NOMO-1 (cell line): ENCODE measurements at regions not wholly inside any gene's neighbourhood (a gene's known extent, or its start where the extent isn't known, plus 50 kb on each side); places are given as distances from the start of the nearest gene placed in this dataset.

Experiments used
- DNase-seq, 2 experiments: peaks; one replicate each; lab custom pipeline; 2025; ENCODE audit not compliant: unreplicated experiment in 2 of 2; lab: John Stamatoyannopoulos, UW

- DNase-seq, result no peak
These were observed 524.5 kb downstream of the BRD1 start for GRCh38 chr22:49303061-49303735.

GRCh38 chr22:49302530-49302929 lies 525.1 kb downstream of the BRD1 start:
- no peak for DNase-seq

- DNase-seq, result no peak
These were observed 525.6 kb downstream of the BRD1 start for GRCh38 chr22:49302150-49302460.

GRCh38 chr22:49301398-49302149 lies 526.1 kb downstream of the BRD1 start:
- DNase-seq, result no peak

DNA sequence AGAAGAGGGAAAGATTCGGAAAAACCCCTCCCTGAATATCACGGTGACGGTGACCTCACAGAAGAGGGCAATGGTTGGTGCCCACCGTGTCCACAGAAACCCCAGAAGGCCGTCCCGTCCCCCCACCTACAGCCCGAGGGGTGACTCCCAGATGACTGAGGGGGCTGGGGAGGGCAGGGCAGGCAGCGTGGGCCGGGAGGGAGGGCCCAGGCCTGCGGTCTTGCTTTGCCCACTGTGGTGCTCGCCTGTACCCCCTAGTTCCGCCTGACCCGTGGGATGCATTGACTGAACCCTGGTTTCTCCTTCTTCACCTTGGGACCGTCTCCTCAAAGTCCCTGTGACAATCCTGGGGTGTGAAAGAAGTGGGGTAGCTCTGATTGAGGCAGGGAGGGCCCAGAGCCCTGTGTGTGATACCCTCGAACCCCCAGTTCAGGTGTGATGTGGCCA lies 526.7 kb downstream of the BRD1 start:
- no peak for DNase-seq

DNA sequence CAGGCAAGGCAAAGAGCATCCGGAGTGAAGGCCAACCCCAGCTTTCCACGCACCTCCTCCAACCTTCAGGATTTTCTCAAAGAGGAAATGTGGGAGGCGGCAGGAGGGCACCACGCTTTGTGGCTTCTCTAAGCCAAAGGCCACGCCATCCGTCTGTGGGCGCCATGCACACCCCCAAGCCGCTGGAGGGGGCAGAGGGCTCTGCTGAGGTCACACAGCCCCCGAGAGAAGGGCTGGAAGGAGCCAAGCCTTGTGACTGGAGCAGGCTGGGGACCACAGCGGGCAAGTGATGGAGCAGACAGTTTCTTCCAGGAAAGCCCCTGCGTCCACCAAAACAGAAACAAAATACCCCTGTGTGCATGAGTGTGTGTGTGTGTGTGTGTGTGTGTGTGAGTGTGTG lies 527.4 kb downstream of the BRD1 start:
- DNase-seq, result no peak

- DNase-seq, result no peak
These were observed 527.8 kb downstream of the BRD1 start for GRCh38 chr22:49299821-49300231.

- DNase-seq, result no peak
These were observed 528.6 kb downstream of the BRD1 start for GRCh38 chr22:49298834-49299750.

DNA sequence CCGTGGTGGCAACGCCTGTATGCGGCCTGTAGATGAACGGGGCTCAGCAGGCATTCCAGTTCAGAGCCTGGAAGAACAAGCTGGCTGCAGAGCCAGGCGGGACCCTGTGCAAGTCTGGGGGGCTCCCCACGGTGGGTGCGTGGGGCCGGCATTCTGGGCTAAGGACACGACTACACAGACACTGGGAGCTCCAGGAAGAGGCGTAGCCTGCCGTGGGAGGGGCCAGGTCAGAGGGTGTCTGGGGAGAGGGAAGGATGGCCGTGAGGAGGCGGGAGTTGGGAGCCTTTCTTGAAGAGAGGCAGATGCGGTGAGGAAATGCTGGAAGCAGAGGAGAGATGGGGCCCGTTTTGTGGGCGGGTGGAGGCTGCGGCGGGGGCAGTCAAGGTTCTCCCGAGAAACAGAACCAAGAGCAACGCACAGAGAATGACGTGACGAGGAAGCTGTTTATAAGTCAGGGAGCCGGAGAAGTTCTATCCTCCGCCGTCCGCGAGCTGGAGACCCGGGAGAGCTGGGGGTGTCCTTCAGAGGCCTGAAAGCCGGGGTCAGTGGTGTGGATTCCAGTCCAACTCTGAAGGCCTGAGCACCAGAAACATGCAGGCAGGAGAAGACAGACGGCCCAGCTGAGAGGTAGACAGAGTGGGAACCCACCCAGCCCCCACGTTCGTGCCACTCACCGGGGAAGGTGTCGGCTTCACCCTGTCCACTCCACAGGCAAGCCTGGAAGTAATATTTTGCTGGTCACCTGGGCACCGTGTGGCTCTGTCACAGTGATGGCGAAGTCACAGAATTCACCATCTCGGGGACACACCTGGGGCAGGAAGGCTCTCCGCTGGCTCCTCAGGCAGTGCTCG lies 529.6 kb downstream of the BRD1 start:
- no peak for DNase-seq

DNA sequence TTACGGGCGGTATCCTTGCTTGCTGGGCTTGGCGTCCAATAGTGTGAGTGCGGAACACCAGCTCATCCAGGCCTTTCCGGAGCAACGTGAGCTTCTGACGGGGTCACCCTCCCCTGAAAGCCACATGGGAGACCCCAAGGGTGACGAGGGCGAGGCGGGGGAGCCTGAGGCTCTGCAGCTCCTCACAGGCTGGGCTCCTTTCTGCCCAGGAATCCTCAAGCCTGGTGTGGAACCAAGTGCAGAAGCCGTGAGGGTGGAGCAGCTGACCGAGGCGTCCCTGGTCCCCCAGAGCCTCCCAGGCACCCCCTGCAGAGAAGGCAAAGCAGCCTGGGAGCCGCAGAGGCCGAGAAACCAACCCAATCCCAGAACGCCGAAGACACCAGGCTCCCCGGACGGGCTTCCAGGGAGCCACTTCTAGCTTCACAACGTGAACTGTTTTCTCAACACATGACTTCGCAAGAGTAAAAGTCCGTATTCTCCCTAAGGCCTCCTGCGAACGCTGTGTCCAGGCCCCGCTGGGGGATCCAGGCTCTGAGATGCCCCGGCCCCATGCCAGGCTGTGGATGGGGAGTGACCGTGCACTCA lies 530.3 kb downstream of the BRD1 start:
- DNase-seq, result no peak

DNA sequence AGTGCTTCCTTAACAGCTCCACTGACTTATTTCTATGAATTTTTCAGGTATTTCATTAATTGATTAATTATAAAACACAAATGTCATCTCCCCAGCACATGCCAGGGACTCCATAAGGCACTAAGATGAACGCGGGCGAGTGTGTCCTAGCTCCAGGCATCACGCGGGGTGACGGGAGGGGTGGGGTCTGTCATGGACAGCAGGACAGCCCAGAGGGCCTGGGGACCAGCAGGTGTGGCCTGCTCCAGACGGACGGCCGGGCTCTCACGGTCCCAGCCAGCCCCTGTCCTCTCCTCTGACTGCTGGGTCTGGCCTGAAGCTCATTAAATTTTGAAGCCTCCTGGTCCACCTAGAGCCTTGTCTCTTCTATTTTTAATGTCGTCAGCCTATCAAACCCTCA lies 531.1 kb downstream of the BRD1 start:
- no peak for DNase-seq

DNA sequence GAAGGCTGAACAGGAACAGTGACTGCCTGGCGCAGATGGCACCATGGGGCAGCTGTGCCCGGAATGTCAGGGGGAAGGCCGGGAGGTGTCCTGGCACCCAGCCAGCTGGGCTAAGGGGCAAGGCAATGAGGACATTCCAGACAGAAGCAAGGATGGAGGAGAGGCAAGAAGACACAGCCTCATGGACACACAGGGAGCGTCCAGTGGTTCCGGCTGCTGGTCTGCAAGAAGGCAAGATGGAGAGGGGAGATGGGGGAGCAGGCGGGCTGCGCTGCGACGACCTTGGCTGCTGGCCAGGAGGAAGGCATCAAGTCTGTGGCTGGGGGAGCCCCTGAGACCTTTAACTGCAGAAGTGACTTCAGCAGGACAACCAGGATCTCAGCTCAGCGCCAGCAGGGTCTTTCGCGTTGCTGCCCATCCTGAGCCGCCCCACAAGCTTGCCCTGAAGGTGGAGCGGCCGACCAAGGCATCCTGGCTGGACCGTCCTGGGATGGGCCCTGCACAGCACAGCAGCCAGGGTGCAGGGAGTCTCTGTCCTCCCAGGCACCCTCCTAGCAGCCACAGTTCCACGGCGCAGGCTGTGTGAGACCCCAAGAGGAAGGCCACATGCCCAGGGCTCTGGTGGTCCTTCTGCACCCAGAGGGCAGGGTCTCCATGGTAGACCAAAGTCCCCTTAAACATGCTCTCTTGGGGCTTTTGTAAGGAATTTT lies 531.7 kb downstream of the BRD1 start:
- no peak for DNase-seq

GRCh38 chr22:49295465-49295743 lies 532.3 kb downstream of the BRD1 start:
- DNase-seq, result no peak

GRCh38 chr22:49294656-49295464 lies 532.8 kb downstream of the BRD1 start:
- no peak for DNase-seq

- DNase-seq, result no peak
These were observed 534.8 kb downstream of the BRD1 start for GRCh38 chr22:49292909-49293308.

DNA sequence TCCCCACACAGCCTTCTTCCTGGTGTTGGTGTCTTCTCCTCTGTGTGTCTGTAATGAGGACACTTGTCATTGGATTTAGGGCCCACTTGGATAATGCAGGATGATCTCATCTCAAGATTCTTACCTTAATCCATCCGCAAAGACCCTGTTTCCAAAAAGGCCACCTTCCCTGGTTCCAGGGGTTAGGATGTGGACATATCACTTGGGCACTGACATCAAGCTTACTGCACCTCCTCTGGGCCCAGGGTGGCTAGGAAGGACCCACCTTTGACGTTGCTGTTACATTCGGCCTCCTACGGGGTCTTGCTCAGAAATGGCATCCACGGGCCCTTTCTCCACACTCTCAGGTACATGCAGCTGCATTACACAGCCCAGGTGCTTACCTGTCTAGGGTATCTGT lies 535.9 kb downstream of the BRD1 start:
- DNase-seq, result no peak

DNA sequence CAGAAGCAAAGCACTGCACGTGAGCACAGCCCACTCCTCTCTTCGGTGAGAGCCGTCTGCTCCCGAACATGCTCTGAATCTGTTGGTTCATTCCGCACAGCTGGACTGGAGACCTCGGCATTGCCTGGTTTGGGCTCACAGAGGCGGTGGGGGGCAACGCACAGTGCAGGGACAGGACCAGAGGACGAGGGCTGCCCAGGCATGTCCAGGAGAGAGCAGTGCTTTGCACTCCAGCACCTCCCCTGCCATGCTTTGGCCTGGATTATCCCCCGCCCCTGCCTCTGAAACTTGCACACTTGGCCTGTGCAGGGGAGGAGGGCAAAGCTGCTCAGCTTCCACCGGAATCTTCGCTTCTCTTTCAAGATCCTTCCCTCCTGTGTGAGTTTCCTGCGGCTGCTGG lies 536.5 kb downstream of the BRD1 start:
- no peak for DNase-seq

- no peak for DNase-seq
These were observed 537.0 kb downstream of the BRD1 start for GRCh38 chr22:49290711-49291110.
